Astrocyte (in vitro differentiated cells and primary cell): ENCODE measurements at regions not wholly inside any gene's neighbourhood (a gene's known extent, or its start where the extent isn't known, plus 50 kb on each side); places are given as distances from the start of the nearest gene placed in this dataset.

Experiments
- DNase-seq: peaks from one replicate; pipeline ENCODE4 v3.0.0-alpha.2; 2010; ENCODE audit warnings: low read depth
- FAIRE-seq: peaks from 2 replicates; lab custom pipeline; 2011; peaks lifted over from hg19 to GRCh38; lab: Jason Lieb, UNC
- H2AFZ ChIP-seq: 2 replicates; pipeline ENCODE4 v1.6.0; 2012; ENCODE audit warnings: low read depth, low read length, inconsistent platforms
- H3K27ac ChIP-seq: 2 replicates; pipeline ENCODE4 v1.5.1; 2011; ENCODE audit warnings: low read depth, low read length, inconsistent platforms
- H3K27me3 ChIP-seq: 2 replicates; pipeline ENCODE4 v1.6.0; 2011; ENCODE audit warnings: low read length, inconsistent platforms; ENCODE audit not compliant: insufficient read depth
- H3K36me3 ChIP-seq: 2 replicates; pipeline ENCODE4 v1.5.1; 2011; ENCODE audit warnings: low read length, inconsistent platforms; ENCODE audit not compliant: insufficient read depth
- H3K4me1 ChIP-seq: 2 replicates; pipeline ENCODE4 v1.5.1; 2011; ENCODE audit warnings: low read length, inconsistent platforms; ENCODE audit not compliant: insufficient read depth
- H3K4me2 ChIP-seq: 2 replicates; pipeline ENCODE4 v1.6.0; 2012; ENCODE audit warnings: low read length, inconsistent platforms
- H3K4me3 ChIP-seq: 2 replicates; pipeline ENCODE4 v1.5.1; 2011; ENCODE audit warnings: low read depth, mild to moderate bottlenecking, low read length, inconsistent platforms; ENCODE audit not compliant: insufficient read depth
- H3K79me2 ChIP-seq: 2 replicates; pipeline ENCODE4 v1.6.0; 2012; ENCODE audit warnings: mild to moderate bottlenecking, low read length, inconsistent platforms; ENCODE audit not compliant: insufficient read depth
- H3K9ac ChIP-seq: 2 replicates; pipeline ENCODE4 v1.6.0; 2012; ENCODE audit warnings: mild to moderate bottlenecking, low read length, inconsistent platforms
- H3K9me3 ChIP-seq: 2 replicates; pipeline ENCODE4 v1.5.1; 2012; ENCODE audit warnings: low read depth, mild to moderate bottlenecking, low read length, inconsistent platforms; ENCODE audit not compliant: insufficient read depth
- H4K20me1 ChIP-seq: 2 replicates; pipeline ENCODE4 v1.6.0; 2012; ENCODE audit warnings: low read length, inconsistent platforms; ENCODE audit not compliant: insufficient read depth
- H3K27ac Mint-ChIP-seq: one replicate; pipeline ENCODE4 v1.8.0; 2021; ENCODE audit warnings: mild to moderate bottlenecking, mixed read lengths; ENCODE audit not compliant: unreplicated experiment
- H3K27me3 Mint-ChIP-seq: one replicate; pipeline ENCODE4 v1.8.0; 2021; ENCODE audit warnings: low read depth, mixed read lengths; ENCODE audit not compliant: unreplicated experiment
- H3K36me3 Mint-ChIP-seq: one replicate; pipeline ENCODE4 v1.8.0; 2021; ENCODE audit warnings: low read depth, mixed read lengths; ENCODE audit not compliant: unreplicated experiment
- H3K4me1 Mint-ChIP-seq: one replicate; pipeline ENCODE4 v1.8.0; 2021; ENCODE audit warnings: low read depth, mixed read lengths; ENCODE audit not compliant: unreplicated experiment
- H3K4me3 Mint-ChIP-seq: one replicate; pipeline ENCODE4 v1.8.0; 2021; ENCODE audit warnings: mild to moderate bottlenecking, moderate library complexity, mixed read lengths; ENCODE audit not compliant: unreplicated experiment
- H3K9me3 Mint-ChIP-seq: one replicate; pipeline ENCODE4 v1.8.0; 2021; ENCODE audit warnings: mild to moderate bottlenecking, mixed read lengths; ENCODE audit not compliant: unreplicated experiment
- CTCF ChIP-seq: IDR thresholded peaks from 2 replicates; pipeline ENCODE4 v1.5.1; 2011; ENCODE audit warnings: low read depth, mild to moderate bottlenecking, inconsistent platforms, low read length, moderate library complexity; ENCODE audit not compliant: insufficient read depth
- EZH2 ChIP-seq: IDR thresholded peaks from 2 replicates; pipeline ENCODE4 v1.6.1; 2012; ENCODE audit warnings: mild to moderate bottlenecking, low read length, inconsistent platforms; ENCODE audit not compliant: insufficient read depth

- no peaks in the 10 kb centered on the region for H3K9me3 ChIP-seq
- peak overlapping the region; percentile 89 for H3K27ac ChIP-seq
- no peak overlapping the region for H3K4me3 ChIP-seq
- H4K20me1 ChIP-seq = no peaks in the 10 kb centered on the region
- no peak for FAIRE-seq
- no peak for DNase-seq
- Mint-ChIP-seq H3K4me3 (no peak overlapping the region), H3K27me3 (no peaks in the 10 kb centered on the region), H3K36me3 (peaks cover 2% of the 10 kb centered on the region), H3K27ac (peak overlapping the region; percentile 5), H3K4me1 (peaks cover 45% of the 10 kb centered on the region), H3K9me3 (peaks cover 4% of the 10 kb centered on the region)
- H3K9ac ChIP-seq = peak overlapping the region; percentile 50
- no peaks in the 10 kb centered on the region for H3K79me2 ChIP-seq
- H3K27me3 ChIP-seq = no peaks in the 10 kb centered on the region
- no peaks in the 10 kb centered on the region for H3K36me3 ChIP-seq
- H3K4me2 ChIP-seq = peak overlapping the region; percentile 43
- no peak for TF ChIP-seq EZH2
- TF ChIP-seq CTCF = no peak
- H2AFZ ChIP-seq = no peak overlapping the region
- H3K4me1 ChIP-seq = peaks cover 35% of the 10 kb centered on the region
Observed at GRCh38 chr2:237179161-237179560, 93.5 kb downstream of the COPS8 start.

- H3K27me3 ChIP-seq = no peaks in the 10 kb centered on the region
- H3K4me2 ChIP-seq = no peak overlapping the region
- Mint-ChIP-seq H3K36me3 (peaks cover 2% of the 10 kb centered on the region), H3K4me1 (peaks cover 54% of the 10 kb centered on the region), H3K27me3 (no peaks in the 10 kb centered on the region), H3K9me3 (peaks cover 3% of the 10 kb centered on the region), H3K4me3 (no peak overlapping the region), H3K27ac (no peak overlapping the region)
- H3K4me1 ChIP-seq = peaks cover 40% of the 10 kb centered on the region
- peak overlapping the region; percentile 89 for H3K27ac ChIP-seq
- TF ChIP-seq EZH2 (no peak), CTCF (no peak)
- DNase-seq = no peak
- H2AFZ ChIP-seq = no peak overlapping the region
- no peak overlapping the region for H3K4me3 ChIP-seq
- no peaks in the 10 kb centered on the region for H3K79me2 ChIP-seq
- no peak overlapping the region for H3K9ac ChIP-seq
- H3K9me3 ChIP-seq = no peaks in the 10 kb centered on the region
- no peaks in the 10 kb centered on the region for H4K20me1 ChIP-seq
- H3K36me3 ChIP-seq = no peaks in the 10 kb centered on the region
- no peak for FAIRE-seq
Observed at GRCh38 chr2:237180187-237180586, 94.5 kb downstream of the COPS8 start.

GRCh38 chr2:237180987-237181386, 95.3 kb downstream of the COPS8 start:
- no peak for TF ChIP-seq CTCF
- TF ChIP-seq EZH2 = no peak
- Mint-ChIP-seq H3K27me3 (no peaks in the 10 kb centered on the region), H3K36me3 (no peaks in the 10 kb centered on the region), H3K9me3 (no peaks in the 10 kb centered on the region), H3K27ac (no peak overlapping the region), H3K4me3 (no peak overlapping the region), H3K4me1 (peaks cover 54% of the 10 kb centered on the region)
- FAIRE-seq = no peak
- no peaks in the 10 kb centered on the region for H3K79me2 ChIP-seq
- no peaks in the 10 kb centered on the region for H3K9me3 ChIP-seq
- H2AFZ ChIP-seq = no peak overlapping the region
- DNase-seq = no peak
- no peaks in the 10 kb centered on the region for H3K36me3 ChIP-seq
- H3K9ac ChIP-seq = no peak overlapping the region
- peaks cover 40% of the 10 kb centered on the region for H3K4me1 ChIP-seq
- H3K27ac ChIP-seq = peak overlapping the region; percentile 77
- H4K20me1 ChIP-seq = no peaks in the 10 kb centered on the region
- no peaks in the 10 kb centered on the region for H3K27me3 ChIP-seq
- H3K4me3 ChIP-seq = no peak overlapping the region
- H3K4me2 ChIP-seq = no peak overlapping the region
